ENCODE measurements at regions not wholly inside any gene's neighbourhood (a gene's known extent, or its start where the extent isn't known, plus 50 kb on each side); places are given as distances from the start of the nearest gene placed in this dataset.

- WGBS, 2 donors, result 45 to 50% methylated on average over 6 of the region's 6 CpGs
- intact Hi-C loops (cut with DNase I; ENCODE audit: low total_unique reads), result no loop called here
- TF ChIP-seq POLR2A (IDR thresholded peaks at IDR 0.05), result no peak
- TF ChIP-seq CTCF (IDR thresholded peaks at IDR 0.05), result no peak
- DNase-seq (ENCODE audit: low spot score in 2 of 2), result peak; percentile 87 to 93
- no peak overlapping the region for H3K4me3 ChIP-seq (ENCODE audit: low read depth, poor library complexity, severe bottlenecking)
These were observed 66.9 kb downstream of the CTSL start for GRCh38 chr9:87792831-87793288.

GRCh38 chr9:87793292-87793691 lies 67.4 kb downstream of the CTSL start:
- intact Hi-C loops (cut with DNase I; ENCODE audit: low total_unique reads), result no loop called here
- 53 to 65% methylated on average over 6 of the region's 6 CpGs for WGBS, 2 donors
- DNase-seq (ENCODE audit: low spot score in 2 of 2), result peak in 1 of 2 donors; percentile 37
- TF ChIP-seq CTCF (IDR thresholded peaks at IDR 0.05) (no peak), POLR2A (IDR thresholded peaks at IDR 0.05) (no peak)
- H3K4me3 ChIP-seq (ENCODE audit: low read depth, poor library complexity, severe bottlenecking), result no peak overlapping the region

- TF ChIP-seq CTCF (IDR thresholded peaks at IDR 0.05) (no peak), POLR2A (IDR thresholded peaks at IDR 0.05) (no peak)
- intact Hi-C loops (cut with DNase I; ENCODE audit: low total_unique reads), result no loop called here
These were observed 69.3 kb downstream of the CTSL start for GRCh38 chr9:87795178-87795577.

GRCh38 chr9:87796196-87796595 lies 70.3 kb downstream of the CTSL start:
- no peak overlapping the region for H3K4me3 ChIP-seq (ENCODE audit: low read depth, poor library complexity, severe bottlenecking)
- no peak for DNase-seq (ENCODE audit: low spot score in 2 of 2)
- TF ChIP-seq CTCF (IDR thresholded peaks at IDR 0.05), result no peak
- no peak for TF ChIP-seq POLR2A (IDR thresholded peaks at IDR 0.05)
- intact Hi-C loops (cut with DNase I; ENCODE audit: low total_unique reads), result no loop called here
- WGBS, 2 donors, result 68 to 82% methylated on average over 2 of the region's 2 CpGs

More at GRCh38 chr9:87795178-87795577, 69.3 kb downstream of the CTSL start:
- DNase-seq (ENCODE audit: low spot score in 2 of 2), result no peak
- 49 to 59% methylated on average over 4 of the region's 4 CpGs for WGBS, 2 donors
- H3K4me3 ChIP-seq (ENCODE audit: low read depth, poor library complexity, severe bottlenecking), result no peak overlapping the region

GRCh38 chr9:87798261-87798833 lies 72.4 kb downstream of the CTSL start:
- no peak overlapping the region for H3K4me3 ChIP-seq (ENCODE audit: low read depth, poor library complexity, severe bottlenecking)
- 60 to 62% methylated on average over 1 of the region's 1 CpG for WGBS, 2 donors
- intact Hi-C loops (cut with DNase I; ENCODE audit: low total_unique reads), result no loop called here

More at GRCh38 chr9:87798261-87798833, 72.4 kb downstream of the CTSL start:
- TF ChIP-seq CTCF (IDR thresholded peaks at IDR 0.05) (no peak), POLR2A (IDR thresholded peaks at IDR 0.05) (no peak)
- no peak for DNase-seq (ENCODE audit: low spot score in 2 of 2)

All from lower leg skin (tissue), 4 donors.